Endothelial cell of umbilical vein (primary cell): ENCODE measurements at regions not wholly inside any gene's neighbourhood (a gene's known extent, or its start where the extent isn't known, plus 50 kb on each side); places are given as distances from the start of the nearest gene placed in this dataset.

Experiments used
- CTCF ChIP-seq, 2 donors: IDR thresholded peaks; 1 replicate in 1 of 2; 2 replicates in 1 of 2; pipeline ENCODE4 v1.5.1; 2011; ENCODE audit warnings: low read length in 2 of 2, mild to moderate bottlenecking in 2 of 2, moderate library complexity in 2 of 2, control low read depth in 1 of 2, inconsistent platforms in 1 of 2, low read depth in 1 of 2; ENCODE audit not compliant: insufficient read depth in 1 of 2; ENCODE audit errors: extremely low read depth in 1 of 2
- POLR2A ChIP-seq: IDR thresholded peaks from 2 replicates; pipeline ENCODE4 v1.6.1; 2012; ENCODE audit warnings: low read depth, mild to moderate bottlenecking, control low read depth, low read length

- TF ChIP-seq POLR2A (no peak), CTCF (IDR thresholded peaks at IDR 0.05; ENCODE audit: extremely low read depth in 1 of 2, insufficient read depth in 1 of 2, low read depth in 1 of 2, low read length in 2 of 2) (no peak)
Observed at GRCh38 chr1:118488787-118489186, 303.8 kb upstream of the SPAG17 start.
